ENCODE measurements at regions not wholly inside any gene's neighbourhood (a gene's known extent, or its start where the extent isn't known, plus 50 kb on each side); places are given as distances from the start of the nearest gene placed in this dataset.

- Histone ChIP-seq H3K4me1 (ENCODE audit: control insufficient read depth in 1 of 2, insufficient read depth in 2 of 2, low read length in 2 of 2) (no peaks in the 10 kb centered on the region), H3K4me3 (replicated peaks in 1 of 3; ENCODE audit: low read depth in 2 of 3, low read length in 3 of 3) (no peak overlapping the region), H3K79me2 (ENCODE audit: insufficient read depth, low read length) (no peaks in the 10 kb centered on the region), H3K9ac (ENCODE audit: insufficient read depth, low read length, poor library complexity, severe bottlenecking) (no peak overlapping the region), H3K36me3 (replicated peaks in 1 of 2; ENCODE audit: control insufficient read depth in 1 of 2, insufficient read depth in 2 of 2, low read length in 2 of 2) (no peaks in the 10 kb centered on the region), H4K20me1 (ENCODE audit: insufficient read depth, low read length) (no peaks in the 10 kb centered on the region), H3K9me3 (replicated peaks in 1 of 2; ENCODE audit: control insufficient read depth in 1 of 2, insufficient read depth in 1 of 2, low read length in 2 of 2) (peaks cover 0 to 5% of the 10 kb centered on the region in 2 donors), H2AFZ (ENCODE audit: insufficient read depth, low read depth, low read length, poor library complexity, severe bottlenecking) (no peak overlapping the region), H3K27ac (ENCODE audit: low read depth in 1 of 2, low read length in 2 of 2) (no peak overlapping the region), H3K27me3 (ENCODE audit: control insufficient read depth in 2 of 2, insufficient read depth in 2 of 2, low read length in 2 of 2) (no peaks in the 10 kb centered on the region), H3K4me2 (replicated peaks; ENCODE audit: extremely low read depth, low read length, poor library complexity, severe bottlenecking) (no peak overlapping the region)
- WGBS (ENCODE audit: insufficient coverage) = 52% methylated on average over 4 of the region's 7 CpGs
- H3K27ac Mint-ChIP-seq = peak overlapping the region in 1 of 7 donors; percentile 11
- intact Hi-C loops (cut with micrococcal nuclease) = no loop called here
- H3K4me1 Mint-ChIP-seq = peaks cover 4% of the 10 kb centered on the region
- peaks cover 0 to 4% (median 0%) of the 10 kb centered on the region in 3 donors for H3K27me3 Mint-ChIP-seq (ENCODE audit: low read depth in 3 of 3)
- peaks cover 0 to 2% (median 0%) of the 10 kb centered on the region in 7 donors for H3K9me3 Mint-ChIP-seq
- no peak for TF ChIP-seq CTCF (IDR thresholded peaks at IDR 0.05)
- DNase-seq = peak; percentile 12 to 22 (median 18)
- H3K36me3 Mint-ChIP-seq = no peaks in the 10 kb centered on the region
- no peak overlapping the region for H3K4me3 Mint-ChIP-seq
Observed at GRCh38 chr2:160892204-160892603, 268.0 kb upstream of the TANK start.

DNA sequence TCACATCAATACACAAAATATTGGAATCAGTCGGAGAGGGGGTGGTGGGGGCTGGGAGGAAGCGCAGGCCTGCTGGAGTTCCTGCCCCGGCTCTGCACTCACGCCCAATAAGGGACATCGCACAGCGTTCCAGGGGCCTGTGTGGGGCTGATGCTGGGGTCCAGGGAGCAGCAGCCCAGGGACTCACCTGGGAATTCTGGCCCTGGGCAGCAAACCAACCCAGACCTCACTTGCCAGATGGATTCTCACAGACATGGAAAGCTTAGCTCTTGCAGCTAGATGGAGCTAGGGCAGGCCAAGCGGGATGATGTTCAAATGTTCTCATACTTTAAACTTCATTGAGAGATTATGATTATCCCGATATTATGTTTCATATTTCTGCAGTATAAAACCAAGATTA is 266.6 kb upstream of the TANK start:
- intact Hi-C loops (cut with micrococcal nuclease) = no loop called here
- peaks cover 0 to 5% of the 10 kb centered on the region in 2 donors for H3K9me3 ChIP-seq (replicated peaks in 1 of 2; ENCODE audit: control insufficient read depth in 1 of 2, insufficient read depth in 1 of 2, low read length in 2 of 2)
- no peaks in the 10 kb centered on the region for H3K79me2 ChIP-seq (ENCODE audit: insufficient read depth, low read length)
- H3K4me2 ChIP-seq (replicated peaks; ENCODE audit: extremely low read depth, low read length, poor library complexity, severe bottlenecking) = no peak overlapping the region
- H4K20me1 ChIP-seq (ENCODE audit: insufficient read depth, low read length) = no peaks in the 10 kb centered on the region
- no peaks in the 10 kb centered on the region for H3K4me1 ChIP-seq (ENCODE audit: control insufficient read depth in 1 of 2, insufficient read depth in 2 of 2, low read length in 2 of 2)
- no peak for TF ChIP-seq CTCF (IDR thresholded peaks at IDR 0.05)
- no peaks in the 10 kb centered on the region for H3K36me3 ChIP-seq (replicated peaks in 1 of 2; ENCODE audit: control insufficient read depth in 1 of 2, insufficient read depth in 2 of 2, low read length in 2 of 2)
- no peak overlapping the region for H3K27ac ChIP-seq (ENCODE audit: low read depth in 1 of 2, low read length in 2 of 2)
- peaks cover 0 to 2% (median 0%) of the 10 kb centered on the region in 7 donors for H3K9me3 Mint-ChIP-seq
- no peak for DNase-seq
- H3K9ac ChIP-seq (ENCODE audit: insufficient read depth, low read length, poor library complexity, severe bottlenecking) = no peak overlapping the region
- no peaks in the 10 kb centered on the region for H3K27me3 ChIP-seq (ENCODE audit: control insufficient read depth in 2 of 2, insufficient read depth in 2 of 2, low read length in 2 of 2)
- WGBS (ENCODE audit: insufficient coverage) = 78% methylated on average over 7 of the region's 8 CpGs
- H3K4me3 ChIP-seq (replicated peaks in 1 of 3; ENCODE audit: low read depth in 2 of 3, low read length in 3 of 3) = no peak overlapping the region
- H3K27ac Mint-ChIP-seq = no peak overlapping the region
- H3K27me3 Mint-ChIP-seq (ENCODE audit: low read depth in 3 of 3) = peaks cover 0 to 4% (median 0%) of the 10 kb centered on the region in 3 donors
- H3K4me3 Mint-ChIP-seq = no peak overlapping the region
- H3K36me3 Mint-ChIP-seq = no peaks in the 10 kb centered on the region
- H3K4me1 Mint-ChIP-seq = peaks cover 7% of the 10 kb centered on the region
- H2AFZ ChIP-seq (ENCODE audit: insufficient read depth, low read depth, low read length, poor library complexity, severe bottlenecking) = no peak overlapping the region

Data from CD14-positive monocyte (primary cell).